HepG2 (cell line): ENCODE measurements at regions not wholly inside any gene's neighbourhood (a gene's known extent, or its start where the extent isn't known, plus 50 kb on each side); places are given as distances from the start of the nearest gene placed in this dataset.

ENCODE experiments used
- ATF7 ChIP-seq, 2 experiments: fragments of 450-650 bp in 1 of 2; sonication (generic) in 1 of 2; formaldehyde crosslinking in 1 of 2; IDR thresholded peaks; 2 replicates each; pipeline versions ENCODE4 v1.4.0 to v1.6.1; 2016 to 2020; ENCODE audit warnings: antibody characterized with exemption in 1 of 2, mild to moderate bottlenecking in 1 of 2, missing genetic modification reagents in 1 of 2
- BORCS8-MEF2B ChIP-seq: sonication (generic); formaldehyde crosslinking; IDR thresholded peaks from 2 replicates; pipeline ENCODE4 v1.8.0; 2022; ENCODE audit warnings: mild to moderate bottlenecking, missing genetic modification reagents
- E2F2 ChIP-seq: sonication (generic); formaldehyde crosslinking; IDR thresholded peaks from 2 replicates; pipeline ENCODE4 v1.4.0; 2020; ENCODE audit warnings: missing genetic modification reagents, borderline replicate concordance
- IKZF4 ChIP-seq: sonication (generic); formaldehyde crosslinking; IDR thresholded peaks from 2 replicates; pipeline ENCODE4 v1.5.1; 2020; ENCODE audit warnings: borderline replicate concordance, mild to moderate bottlenecking, low read depth, missing genetic modification reagents; ENCODE audit errors: not compliant biosample characterization
- MXD4 ChIP-seq: IDR thresholded peaks from 2 replicates; pipeline ENCODE4 v1.6.1; 2016; ENCODE audit warnings: mild to moderate bottlenecking, missing biosample characterization, missing genetic modification reagents
- NPAS2 ChIP-seq: sonication (generic); formaldehyde crosslinking; IDR thresholded peaks from 2 replicates; pipeline ENCODE4 v1.8.0; 2022; ENCODE audit warnings: mild to moderate bottlenecking, missing genetic modification reagents, borderline replicate concordance
- PRDM10 ChIP-seq: sonication (generic); formaldehyde crosslinking; IDR thresholded peaks from 2 replicates; pipeline ENCODE4 v1.4.0; 2020; ENCODE audit warnings: low read depth, missing genetic modification reagents
- TCF12 ChIP-seq, 2 experiments: fragments of 450-650 bp in 1 of 2; sonication (generic) in 1 of 2; formaldehyde crosslinking in 1 of 2; IDR thresholded peaks; 2 replicates each; pipeline versions ENCODE4 v1.6.1 to v1.8.0; 2017 to 2022; ENCODE audit warnings: antibody characterized with exemption in 1 of 2, mild to moderate bottlenecking in 1 of 2, missing genetic modification reagents in 1 of 2, moderate library complexity in 1 of 2
- ZNF18 ChIP-seq: sonication (generic); formaldehyde crosslinking; IDR thresholded peaks from 2 replicates; pipeline ENCODE4 v1.8.0; 2022; ENCODE audit warnings: mild to moderate bottlenecking, missing genetic modification reagents; ENCODE audit not compliant: insufficient replicate concordance
- ZNF431 ChIP-seq: sonication (generic); formaldehyde crosslinking; IDR thresholded peaks from 2 replicates; pipeline ENCODE4 v1.9.0; 2022; ENCODE audit warnings: missing genetic modification reagents, low read depth, mild to moderate bottlenecking, borderline replicate concordance
- ZNF570 ChIP-seq: sonication (generic); formaldehyde crosslinking; IDR thresholded peaks from 2 replicates; pipeline ENCODE4 v1.4.0; 2020; ENCODE audit warnings: mild to moderate bottlenecking, missing genetic modification reagents, borderline replicate concordance

GRCh38 chr12:83767723-83768122 is 1081.0 kb downstream of the TMTC2 start (continued):
- TF ChIP-seq PRDM10 (no peak), IKZF4 (no peak), E2F2 (CRISPR knock-in tag) (no peak), NPAS2 (CRISPR knock-in tag) (no peak), TCF12 (IDR thresholded peaks at IDR 0.05) (no peak), TCF12 (CRISPR knock-in tag; IDR thresholded peaks at IDR 0.05) (no peak), ZNF18 (CRISPR knock-in tag) (no peak), MXD4 (CRISPR knock-in tag) (no peak), ZNF570 (CRISPR knock-in tag) (no peak), ATF7 (IDR thresholded peaks at IDR 0.05) (no peak), ATF7 (CRISPR knock-in tag; IDR thresholded peaks at IDR 0.05) (no peak), BORCS8-MEF2B (CRISPR knock-in tag) (no peak), ZNF431 (no peak)
